ENCODE measurements at regions not wholly inside any gene's neighbourhood (a gene's known extent, or its start where the extent isn't known, plus 50 kb on each side); places are given as distances from the start of the nearest gene placed in this dataset.

GRCh38 chr12:90205165-90205564 lies 496.5 kb upstream of the ATP2B1 start:
- DNase-seq (ENCODE audit: extremely low read depth, low read depth), result no peak
- no peak overlapping the region for H3K4me3 ChIP-seq (replicated peaks; ENCODE audit: low read depth, low read length)
- TF ChIP-seq, protein P1, sequence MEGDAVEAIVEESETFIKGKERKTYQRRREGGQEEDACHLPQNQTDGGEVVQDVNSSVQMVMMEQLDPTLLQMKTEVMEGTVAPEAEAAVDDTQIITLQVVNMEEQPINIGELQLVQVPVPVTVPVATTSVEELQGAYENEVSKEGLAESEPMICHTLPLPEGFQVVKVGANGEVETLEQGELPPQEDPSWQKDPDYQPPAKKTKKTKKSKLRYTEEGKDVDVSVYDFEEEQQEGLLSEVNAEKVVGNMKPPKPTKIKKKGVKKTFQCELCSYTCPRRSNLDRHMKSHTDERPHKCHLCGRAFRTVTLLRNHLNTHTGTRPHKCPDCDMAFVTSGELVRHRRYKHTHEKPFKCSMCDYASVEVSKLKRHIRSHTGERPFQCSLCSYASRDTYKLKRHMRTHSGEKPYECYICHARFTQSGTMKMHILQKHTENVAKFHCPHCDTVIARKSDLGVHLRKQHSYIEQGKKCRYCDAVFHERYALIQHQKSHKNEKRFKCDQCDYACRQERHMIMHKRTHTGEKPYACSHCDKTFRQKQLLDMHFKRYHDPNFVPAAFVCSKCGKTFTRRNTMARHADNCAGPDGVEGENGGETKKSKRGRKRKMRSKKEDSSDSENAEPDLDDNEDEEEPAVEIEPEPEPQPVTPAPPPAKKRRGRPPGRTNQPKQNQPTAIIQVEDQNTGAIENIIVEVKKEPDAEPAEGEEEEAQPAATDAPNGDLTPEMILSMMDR (IDR thresholded peaks at IDR 0.05; ENCODE audit: low read depth, low read length, missing control alignments), result no peak

DNA sequence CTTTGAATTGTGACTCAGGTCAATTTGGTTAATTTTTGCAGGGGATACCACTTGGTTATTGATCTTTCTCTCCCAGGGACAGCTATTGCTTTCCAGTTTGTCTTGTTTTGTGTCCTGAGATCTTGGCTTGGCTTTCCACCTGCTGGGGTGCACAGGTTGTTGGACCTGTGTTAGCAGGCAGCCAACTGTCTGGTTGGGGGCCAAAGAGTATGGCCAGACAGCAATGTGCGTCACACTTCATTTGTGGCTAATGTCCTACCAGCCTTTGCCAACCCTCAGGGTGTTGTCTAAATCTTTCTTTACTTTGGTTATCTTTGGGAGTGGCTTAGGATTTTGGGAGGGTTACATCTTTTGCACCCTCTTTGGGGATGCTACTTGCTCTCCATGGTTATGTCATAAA lies 494.9 kb upstream of the ATP2B1 start:
- H3K4me3 ChIP-seq (replicated peaks; ENCODE audit: low read depth, low read length), result no peak overlapping the region
- no peak for DNase-seq (ENCODE audit: extremely low read depth, low read depth)
- TF ChIP-seq, protein P1 (IDR thresholded peaks at IDR 0.05; ENCODE audit: low read depth, low read length, missing control alignments), result no peak

DNA sequence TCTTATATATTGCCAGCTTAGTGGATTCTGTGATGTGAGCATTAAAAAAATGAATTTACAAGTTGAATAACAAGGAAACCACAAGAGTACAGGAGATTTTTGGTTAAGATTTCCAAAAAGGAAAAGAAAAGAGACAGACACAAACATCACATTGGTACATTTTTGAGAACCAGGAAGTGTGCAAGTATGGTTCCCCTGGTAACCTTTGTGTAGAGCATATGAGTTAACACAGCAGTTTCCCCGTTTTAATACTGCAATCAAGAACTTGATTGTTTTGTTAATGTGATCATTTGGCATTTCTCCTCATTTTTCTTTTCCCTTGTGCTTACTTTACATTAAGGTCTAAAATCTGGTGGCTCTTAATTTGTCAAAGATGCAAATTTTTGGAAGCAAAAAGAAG lies 490.4 kb upstream of the ATP2B1 start:
- TF ChIP-seq, protein P1 (IDR thresholded peaks at IDR 0.05; ENCODE audit: low read depth, low read length, missing control alignments), result no peak
- no peak for DNase-seq (ENCODE audit: extremely low read depth, low read depth)
- no peak overlapping the region for H3K4me3 ChIP-seq (replicated peaks; ENCODE audit: low read depth, low read length)

GRCh38 chr12:90193500-90193899 lies 484.9 kb upstream of the ATP2B1 start:
- TF ChIP-seq, protein P1 (IDR thresholded peaks at IDR 0.05; ENCODE audit: low read depth, low read length, missing control alignments), result no peak
- H3K4me3 ChIP-seq (replicated peaks; ENCODE audit: low read depth, low read length), result no peak overlapping the region
- DNase-seq (ENCODE audit: extremely low read depth, low read depth), result no peak

GRCh38 chr12:90188857-90189256 lies 480.2 kb upstream of the ATP2B1 start:
- TF ChIP-seq, protein P1 (IDR thresholded peaks at IDR 0.05; ENCODE audit: low read depth, low read length, missing control alignments), result no peak
- H3K4me3 ChIP-seq (replicated peaks; ENCODE audit: low read depth, low read length), result no peak overlapping the region
- DNase-seq (ENCODE audit: extremely low read depth, low read depth), result no peak

GRCh38 chr12:90183201-90183600 lies 474.6 kb upstream of the ATP2B1 start:
- TF ChIP-seq, protein P1 (IDR thresholded peaks at IDR 0.05; ENCODE audit: low read depth, low read length, missing control alignments), result no peak
- no peak overlapping the region for H3K4me3 ChIP-seq (replicated peaks; ENCODE audit: low read depth, low read length)
- DNase-seq (ENCODE audit: extremely low read depth, low read depth), result no peak

DNA sequence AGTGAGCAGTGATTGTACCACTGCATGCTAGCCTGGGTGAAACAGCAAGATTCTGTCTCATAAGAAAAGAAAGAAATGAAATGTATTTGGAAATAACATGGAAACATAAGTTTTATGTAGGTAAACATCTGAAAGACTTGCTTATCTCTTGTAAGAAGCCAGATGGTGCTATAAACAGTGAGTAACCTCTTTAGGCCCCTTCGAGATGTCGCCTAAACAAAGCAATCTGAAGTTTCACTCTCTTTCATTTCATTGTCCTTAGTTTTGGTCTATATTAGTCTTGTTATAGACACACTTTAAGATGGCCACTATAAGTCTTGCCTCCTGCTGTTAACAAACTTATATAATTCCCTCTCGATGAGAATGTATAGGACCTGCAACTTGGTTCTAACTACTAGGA lies 472.6 kb upstream of the ATP2B1 start:
- no peak overlapping the region for H3K4me3 ChIP-seq (replicated peaks; ENCODE audit: low read depth, low read length)
- no peak for DNase-seq (ENCODE audit: extremely low read depth, low read depth)
- TF ChIP-seq, protein P1 (IDR thresholded peaks at IDR 0.05; ENCODE audit: low read depth, low read length, missing control alignments), result no peak
